Amniotic epithelial cell (primary cell): ENCODE measurements at regions not wholly inside any gene's neighbourhood (a gene's known extent, or its start where the extent isn't known, plus 50 kb on each side); places are given as distances from the start of the nearest gene placed in this dataset.

Source experiments
- DNase-seq: peaks from one replicate; pipeline ENCODE4 v3.0.0-alpha.2; 2010; ENCODE audit warnings: low read depth

DNA sequence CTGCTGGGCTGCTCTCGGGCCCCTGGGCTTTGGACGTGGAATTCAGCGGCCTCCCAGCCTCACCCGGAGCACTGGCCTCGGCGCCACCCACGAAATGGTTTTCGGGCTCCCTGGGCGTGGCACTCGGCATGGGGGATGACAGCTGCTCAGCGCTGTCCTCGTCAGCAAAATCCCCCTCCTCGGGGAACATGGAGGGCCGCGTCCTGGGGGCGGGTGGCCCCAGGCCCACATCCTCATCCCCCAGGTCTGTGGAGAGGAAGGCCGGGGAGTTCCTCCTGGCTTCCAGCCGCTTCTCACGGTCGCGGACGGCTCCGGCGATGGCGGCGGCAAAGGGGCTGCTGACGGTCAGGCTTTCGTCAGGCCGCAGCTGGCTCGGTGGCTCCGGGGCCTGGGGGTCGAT, 88.4 kb downstream of the CTTN start:
- no peak for DNase-seq

DNA sequence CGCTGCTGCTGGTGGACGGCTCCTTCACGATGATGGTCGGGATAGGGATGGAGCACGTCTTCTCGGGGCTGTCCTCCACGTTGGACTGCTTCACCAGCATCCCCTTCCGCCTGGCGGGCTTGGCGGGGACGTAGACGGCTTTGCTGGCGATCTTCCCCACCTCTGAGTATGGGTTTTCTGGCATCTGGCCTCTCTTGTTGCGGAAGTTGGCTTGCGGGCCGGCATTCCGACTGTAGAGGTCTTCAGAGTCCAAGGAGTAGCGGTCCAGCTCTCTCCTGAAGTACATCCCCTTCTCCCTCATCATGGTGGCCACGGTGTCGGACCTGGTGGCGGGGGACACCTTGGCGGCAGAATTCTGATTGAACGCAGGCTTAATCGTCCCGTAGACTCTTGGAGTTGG, 88.8 kb downstream of the CTTN start:
- DNase-seq = no peak

DNA sequence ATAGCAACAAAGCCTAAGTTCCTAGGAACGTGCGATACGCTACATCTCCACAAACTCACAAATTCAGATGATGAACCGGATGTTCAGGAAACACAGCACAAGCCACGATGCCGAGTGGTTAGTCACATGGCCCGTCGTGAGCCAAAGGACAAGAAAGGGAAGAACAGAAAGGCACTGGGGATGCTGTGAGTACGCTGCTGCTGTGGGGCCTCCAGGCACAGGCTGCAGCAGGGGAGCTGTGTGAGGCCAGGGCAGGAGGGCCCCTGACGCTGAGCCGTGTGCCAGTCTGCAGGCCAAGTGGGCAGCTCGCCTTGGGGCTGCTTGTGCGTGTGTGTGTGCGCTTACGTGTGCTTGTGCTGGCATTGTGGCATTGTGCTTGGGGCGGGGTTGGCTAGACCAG, 89.4 kb downstream of the CTTN start:
- DNase-seq = no peak

DNA sequence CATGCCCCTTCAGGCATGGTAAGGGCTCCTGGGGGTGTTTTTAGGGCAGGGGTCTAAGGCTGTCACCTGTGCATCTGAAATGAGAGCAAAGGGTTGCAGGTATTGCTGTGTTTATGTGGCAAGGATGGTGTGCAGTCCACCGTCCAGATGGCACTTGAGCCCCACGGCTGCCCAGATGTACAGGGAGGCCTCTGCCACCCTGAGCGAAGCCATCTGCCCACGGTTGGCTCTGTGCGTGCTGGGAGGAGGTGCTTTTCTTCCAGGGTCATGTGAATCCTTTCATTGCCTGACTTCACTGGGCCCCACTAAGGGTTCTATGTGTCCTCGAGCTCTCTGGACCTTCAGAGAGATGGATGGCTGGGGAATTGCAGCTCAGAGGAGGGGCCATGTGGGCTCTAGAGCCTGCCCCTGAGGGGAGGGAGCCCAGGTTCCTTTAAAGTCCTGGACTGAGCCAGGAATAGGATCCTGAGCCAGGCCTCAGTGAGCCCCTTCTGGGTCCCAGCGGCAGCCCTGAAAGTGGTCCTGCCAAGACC, 89.9 kb downstream of the CTTN start:
- no peak for DNase-seq

DNA sequence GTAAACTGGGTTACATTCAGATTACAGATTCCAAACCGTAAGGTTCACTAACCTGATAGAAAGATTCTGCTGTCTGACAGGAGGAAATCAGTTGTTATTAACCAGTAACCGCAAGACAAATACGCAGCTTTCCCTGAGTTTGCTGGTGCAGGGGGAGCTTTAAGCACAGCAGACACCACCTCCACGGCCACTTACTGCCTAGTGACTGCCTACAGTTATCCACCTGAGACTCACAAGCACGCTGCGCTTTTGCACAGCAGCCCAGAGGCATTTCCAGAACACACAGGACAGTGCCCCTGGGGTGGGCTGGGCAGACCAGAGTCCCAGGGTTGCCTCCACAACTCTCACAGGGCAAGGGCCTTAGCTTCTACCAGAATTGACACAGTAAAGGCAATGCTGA, 90.9 kb downstream of the CTTN start:
- DNase-seq = no peak

DNA sequence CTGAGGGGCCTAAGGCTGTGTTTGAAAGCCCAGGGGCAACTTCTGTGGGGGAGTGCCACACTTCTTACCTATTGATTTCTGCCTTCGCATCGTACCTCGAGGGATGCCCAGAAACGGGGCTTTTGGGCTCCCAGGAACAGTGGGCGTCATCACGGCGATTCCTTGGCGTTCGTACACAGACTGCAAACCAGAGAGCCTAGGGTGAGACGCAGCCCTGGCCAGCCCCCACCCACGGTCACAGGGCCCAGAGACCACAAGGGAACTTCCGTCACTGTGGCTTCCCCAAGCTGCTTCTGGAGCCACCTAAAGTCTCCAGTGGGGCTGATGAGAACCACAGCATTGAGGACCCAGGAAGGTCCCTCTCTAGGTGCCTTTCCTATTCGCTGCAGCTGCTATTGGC, 91.9 kb downstream of the CTTN start:
- no peak for DNase-seq

DNA sequence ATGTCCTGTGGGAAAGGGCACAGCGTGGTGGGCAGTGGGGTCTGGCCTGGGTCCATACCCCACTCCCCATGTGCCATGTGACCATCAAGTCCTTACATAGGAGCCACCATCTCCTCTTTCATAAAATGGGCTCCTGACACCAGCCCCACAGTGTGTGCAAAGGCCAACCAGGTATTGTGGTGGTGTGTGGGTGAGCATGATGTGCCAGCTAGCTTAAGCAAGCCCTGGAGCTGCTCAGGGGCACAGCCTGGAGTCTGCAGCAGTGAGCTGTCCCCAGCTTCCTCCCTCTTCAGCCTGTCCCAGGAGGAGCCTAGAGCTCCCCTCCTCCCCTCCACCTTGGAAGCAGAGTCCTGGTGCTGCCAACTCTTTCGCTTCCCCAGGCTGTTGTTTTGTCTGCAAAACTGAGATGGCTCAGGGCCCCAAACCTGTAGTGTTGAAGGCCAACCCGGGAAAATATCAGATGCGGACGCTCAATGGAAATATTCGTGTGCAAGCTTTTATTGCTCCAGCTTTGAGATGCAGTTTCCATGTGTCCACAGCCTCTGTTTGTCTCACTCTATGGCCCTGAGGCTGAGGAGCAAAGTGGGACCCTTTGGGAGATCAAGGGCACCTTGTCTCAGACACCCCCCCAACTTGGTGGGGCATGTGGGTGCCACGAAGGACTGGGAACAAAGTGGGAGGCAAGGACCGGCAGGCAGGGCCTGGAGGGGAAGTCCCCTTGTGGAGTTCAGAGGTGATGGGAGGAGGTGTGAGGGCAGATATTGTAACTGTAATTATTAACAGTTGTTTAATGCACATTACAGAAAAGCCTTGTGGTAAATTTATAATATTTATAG, 92.6 kb downstream of the CTTN start:
- DNase-seq = peak; percentile 10

DNA sequence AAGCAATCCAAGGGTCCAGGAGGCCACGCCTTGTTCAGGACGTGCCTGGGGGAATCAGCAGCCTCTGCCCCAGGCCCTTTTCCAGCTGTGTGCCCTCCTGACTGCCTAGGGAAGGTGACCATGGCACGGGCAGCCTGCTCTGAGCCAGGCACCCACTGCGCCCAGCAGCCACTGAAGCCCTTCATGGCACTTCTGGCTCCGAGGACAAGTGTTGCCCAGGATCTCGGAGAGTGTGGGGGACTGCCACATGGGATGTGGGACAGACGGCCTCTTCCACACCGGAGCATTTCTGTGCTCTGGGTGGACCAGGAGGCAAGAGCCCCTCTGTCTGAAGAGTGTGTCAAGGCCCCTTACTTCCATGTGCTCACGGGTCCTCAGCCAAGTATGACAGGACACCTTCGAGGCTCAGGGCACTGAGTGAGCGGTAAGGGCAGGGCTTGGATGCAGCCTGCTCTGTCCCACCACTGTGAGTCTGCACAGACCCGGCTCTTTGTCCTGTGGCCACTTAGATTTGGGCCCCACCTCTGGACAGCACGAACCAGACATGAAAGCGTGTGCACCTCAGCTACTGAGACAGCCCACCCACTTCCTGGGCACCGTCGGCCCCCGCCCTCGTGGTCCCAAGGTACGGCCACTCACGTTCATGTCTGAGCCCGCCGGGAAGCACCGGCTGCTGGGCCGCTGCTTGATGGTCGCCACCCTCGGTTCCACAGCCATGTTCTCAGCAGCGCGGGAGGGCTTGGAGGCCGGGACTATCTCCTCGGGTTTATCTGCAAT, 93.6 kb downstream of the CTTN start:
- DNase-seq = no peak

DNA sequence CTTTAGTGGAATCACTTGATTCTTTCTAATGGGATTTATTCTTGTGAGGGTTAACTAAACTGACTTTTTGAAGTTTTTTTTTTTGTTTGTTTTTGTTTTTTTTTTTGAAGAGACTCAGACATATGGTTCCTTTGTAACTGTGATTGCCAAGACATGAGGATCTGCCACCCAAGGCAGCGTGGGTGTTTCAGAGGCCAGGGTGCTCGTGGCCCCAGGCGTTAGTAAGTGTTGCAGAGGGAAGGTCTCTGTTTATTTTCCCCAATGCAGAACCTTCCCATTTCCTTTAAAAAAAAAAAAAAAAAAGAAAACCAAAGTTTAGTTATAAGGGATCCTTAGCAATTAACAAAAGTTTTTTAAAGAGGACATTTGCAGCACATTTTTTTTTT, 94.8 kb downstream of the CTTN start:
- no peak for DNase-seq

DNA sequence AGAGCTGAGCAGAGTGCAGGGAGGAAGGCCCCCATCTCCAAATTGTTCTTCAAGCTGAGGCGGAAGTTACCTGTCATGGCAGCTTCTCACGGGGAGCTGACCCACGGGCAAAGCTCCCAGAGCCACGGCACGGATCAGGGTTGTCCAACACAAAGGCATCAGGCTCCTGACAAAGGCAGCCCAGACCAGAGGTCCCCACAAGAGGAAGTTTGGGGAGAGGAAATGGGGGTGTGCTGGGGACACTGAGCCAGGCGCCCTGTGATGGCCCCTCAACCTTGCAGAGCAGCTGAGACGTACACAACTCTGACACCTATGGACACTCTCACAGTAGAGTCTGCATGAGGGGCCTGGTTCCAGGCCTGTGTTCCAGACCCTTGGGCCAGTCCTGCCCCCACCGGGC, 95.6 kb downstream of the CTTN start:
- DNase-seq = no peak

DNA sequence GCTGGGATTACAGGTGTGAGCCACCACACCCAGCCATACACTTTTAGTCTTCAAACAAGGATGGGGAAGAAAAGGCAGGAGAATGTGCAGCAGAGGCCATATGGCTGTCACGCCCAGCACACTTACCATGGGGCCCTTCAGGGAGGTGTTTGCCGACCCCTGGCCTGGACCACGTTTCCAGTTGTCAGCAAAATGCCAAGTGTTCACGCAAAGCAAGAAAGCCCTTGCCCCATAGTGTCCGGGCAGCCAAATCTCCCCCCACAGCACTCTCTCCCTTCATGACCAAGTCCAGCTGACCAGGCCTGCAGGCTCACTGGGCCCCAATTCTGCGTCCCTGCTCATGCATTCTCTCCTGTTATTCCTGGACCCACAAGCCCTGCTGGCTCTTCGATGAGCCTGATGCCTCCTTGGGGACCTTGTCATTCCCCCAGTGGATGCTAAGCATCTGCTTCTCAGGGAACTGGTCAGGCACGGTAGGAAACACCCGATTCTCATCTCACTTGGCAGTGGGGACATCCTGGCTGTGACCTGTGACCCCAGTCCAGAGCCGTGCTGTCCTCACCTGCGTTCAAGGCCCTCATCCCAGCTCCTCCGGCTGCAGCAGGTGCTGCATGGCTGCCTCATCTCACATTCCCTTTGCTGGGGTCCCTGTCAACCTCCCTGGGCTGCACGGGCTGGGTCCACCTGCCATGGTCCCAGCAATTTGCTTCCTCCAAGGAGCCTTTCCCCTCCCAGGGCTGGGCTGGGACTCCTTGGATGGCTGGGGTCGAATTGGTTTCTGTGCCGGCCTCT, 96.4 kb downstream of the CTTN start:
- DNase-seq = no peak

DNA sequence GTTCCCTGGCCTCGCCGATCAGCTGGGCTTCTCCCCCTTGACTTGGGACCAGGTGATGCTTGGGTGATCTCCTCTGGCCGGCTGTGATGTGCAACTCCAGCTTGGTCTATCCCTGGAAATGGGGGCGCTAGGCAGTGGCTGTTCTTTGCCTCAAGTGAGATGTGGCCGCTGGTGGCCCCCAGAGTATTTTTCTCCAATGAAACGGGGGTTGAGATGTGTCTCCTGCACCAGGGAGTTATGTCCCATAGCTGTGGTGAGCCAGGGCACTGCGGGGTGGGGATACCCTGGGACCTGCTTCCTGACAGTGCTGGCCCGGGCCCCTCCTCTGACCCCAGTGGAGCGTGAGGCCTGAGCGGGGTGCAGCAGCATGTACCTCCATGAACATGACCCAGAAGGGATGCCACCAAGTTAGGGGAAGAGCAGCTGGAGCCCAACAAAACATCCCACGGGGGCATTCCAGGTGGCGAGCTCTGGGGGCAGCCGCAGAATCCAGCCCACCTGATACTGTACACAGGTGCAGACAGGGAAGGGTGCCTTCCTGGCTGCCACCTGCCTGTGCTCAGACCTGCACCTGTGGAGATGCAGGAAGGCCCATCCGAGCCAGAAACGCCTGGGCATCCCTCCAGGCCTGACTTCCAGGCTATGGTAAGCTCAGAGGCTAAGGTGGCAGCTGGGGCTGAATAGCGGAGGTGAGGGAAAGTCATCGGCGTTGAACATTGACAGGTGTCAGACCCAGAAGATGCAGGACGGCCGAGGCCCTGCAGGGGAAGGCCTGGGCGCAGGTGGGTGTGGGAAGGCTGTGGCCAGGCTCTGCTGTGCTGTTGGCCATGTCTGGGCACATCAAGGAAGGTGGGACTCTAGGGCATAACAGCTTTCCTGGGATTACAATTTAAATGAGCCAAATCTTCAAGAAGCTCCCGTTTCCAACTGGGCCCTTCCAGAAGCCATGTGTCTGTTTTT, 97.3 kb downstream of the CTTN start:
- DNase-seq = no peak

DNA sequence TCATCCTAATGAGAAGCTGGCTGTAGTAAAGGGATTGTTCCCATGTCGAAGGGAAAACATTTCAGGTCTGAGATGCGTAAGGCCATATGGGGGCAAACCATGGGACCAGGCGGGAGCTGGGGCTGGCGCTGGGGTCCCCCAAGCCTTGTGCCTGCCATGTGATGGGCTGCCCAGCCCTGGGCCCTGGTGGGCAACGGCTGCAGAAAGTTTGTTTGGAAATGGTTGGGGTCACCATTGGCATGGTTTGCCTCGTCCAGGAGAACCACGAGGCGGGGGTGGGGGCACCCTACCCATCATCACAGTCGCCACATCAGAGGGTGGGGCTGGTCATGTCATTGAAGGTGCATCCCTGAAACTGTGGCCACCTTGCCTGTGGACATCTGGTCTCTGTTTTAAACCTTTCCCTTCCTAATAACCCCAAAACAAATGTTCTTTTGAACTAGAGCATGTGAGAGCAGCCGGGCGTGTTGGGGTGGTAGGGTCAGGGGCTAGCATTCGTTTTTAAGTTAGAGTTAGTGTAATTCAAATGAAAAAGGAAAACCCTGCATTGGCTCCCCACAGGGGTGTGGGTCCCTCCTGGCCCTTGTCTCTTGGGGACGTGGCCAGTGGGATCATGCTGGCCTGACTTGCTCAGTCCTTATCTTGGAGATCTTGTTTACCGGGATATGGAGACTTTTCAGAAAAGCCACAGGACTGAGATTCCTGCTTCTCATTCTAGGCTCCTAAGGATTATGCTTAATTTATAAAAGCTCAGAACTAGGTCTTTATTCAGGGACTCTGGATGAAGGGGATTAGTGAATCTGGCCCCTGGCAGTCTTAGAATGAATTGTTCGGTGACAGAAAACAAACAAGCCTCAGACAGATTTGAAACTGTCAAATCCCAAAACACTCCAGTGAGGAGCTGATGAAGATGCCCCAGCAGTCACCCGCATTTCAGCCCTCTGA, 98.5 kb downstream of the CTTN start:
- DNase-seq = no peak

DNA sequence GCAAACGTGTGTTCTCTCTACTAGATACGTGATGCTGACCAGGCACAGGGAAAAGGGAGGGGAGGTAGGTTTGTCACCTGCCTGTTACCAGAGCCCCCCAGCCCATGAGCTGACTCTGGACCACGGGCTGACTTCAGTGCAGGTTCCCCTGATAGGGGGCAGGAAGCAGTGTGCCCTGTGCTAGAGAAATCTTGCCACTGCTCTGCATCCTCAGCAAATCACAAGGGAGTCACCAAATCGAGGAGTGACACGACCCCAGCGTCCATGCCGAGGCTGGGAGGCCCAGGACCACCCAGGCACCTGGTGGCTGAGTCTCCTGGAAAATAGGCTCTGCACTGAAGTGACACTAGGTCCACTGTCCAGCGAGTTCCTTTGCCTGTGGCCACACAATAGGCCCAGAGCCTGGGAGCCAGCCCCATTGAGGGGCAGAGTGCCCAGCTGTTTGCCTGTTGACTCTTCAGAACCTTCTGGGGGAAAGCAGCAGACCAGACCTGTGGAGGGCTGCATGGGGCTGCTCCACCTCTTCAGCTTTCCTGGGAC, 99.3 kb downstream of the CTTN start:
- DNase-seq = no peak

DNA sequence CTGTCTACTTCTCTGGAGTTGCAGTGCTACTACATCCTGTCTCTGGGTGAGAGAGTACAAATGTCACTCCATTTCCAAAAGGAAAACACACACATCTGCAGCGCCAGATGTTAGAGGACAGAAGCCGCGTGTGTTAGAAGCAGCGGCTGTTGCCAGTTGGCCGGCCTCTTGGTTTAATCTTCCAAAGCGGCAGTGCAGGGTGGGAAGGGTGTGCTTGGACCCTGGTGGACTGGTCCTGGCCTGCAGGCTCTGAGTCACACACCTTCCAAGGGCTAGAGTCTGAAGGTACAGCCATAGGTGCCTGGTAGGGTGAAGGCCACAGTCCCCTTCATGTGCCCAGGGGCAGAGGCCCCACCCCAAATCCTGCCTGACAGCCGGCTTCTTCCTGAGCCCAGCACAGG, 99.8 kb downstream of the CTTN start:
- no peak for DNase-seq

DNA sequence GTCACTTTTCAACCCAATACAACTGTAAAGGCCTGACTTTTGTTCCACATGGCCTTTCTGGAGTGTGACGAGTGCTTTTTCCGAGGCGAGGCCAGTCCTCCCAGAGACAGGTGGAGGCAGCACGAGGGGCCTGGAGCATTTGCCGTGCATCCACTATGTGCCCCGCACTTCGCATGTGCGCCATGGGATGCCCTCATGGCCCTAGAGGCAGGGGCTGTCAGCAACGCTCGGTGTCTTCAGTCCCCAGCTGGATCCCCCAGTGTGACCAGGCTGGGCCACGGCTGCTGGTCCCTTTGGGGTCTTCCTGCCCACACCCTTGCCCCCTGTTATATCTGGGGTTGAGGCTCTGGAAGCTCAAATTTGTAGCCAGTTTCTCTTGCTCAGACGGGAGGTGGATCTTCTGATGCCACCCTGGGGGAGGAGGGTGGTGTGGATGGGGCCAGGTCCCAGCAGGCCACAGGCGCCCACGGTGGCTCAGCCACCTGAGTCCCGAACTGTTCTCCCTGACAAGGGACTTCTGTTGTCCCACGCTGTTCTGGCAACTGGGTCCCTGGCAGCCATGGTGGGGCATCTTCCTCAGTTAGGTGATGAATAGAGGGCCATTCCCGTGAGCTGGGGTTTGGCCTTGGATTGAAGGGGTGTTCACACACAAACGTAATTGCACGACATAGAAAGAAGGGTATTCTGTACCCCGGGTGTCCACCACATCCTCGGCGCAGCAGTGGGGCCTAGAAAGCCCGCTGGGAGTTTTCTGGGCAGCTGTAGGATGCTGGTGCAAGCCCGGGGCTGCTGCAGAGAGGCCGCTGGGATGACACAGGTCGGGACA, 100.9 kb downstream of the CTTN start:
- no peak for DNase-seq

DNA sequence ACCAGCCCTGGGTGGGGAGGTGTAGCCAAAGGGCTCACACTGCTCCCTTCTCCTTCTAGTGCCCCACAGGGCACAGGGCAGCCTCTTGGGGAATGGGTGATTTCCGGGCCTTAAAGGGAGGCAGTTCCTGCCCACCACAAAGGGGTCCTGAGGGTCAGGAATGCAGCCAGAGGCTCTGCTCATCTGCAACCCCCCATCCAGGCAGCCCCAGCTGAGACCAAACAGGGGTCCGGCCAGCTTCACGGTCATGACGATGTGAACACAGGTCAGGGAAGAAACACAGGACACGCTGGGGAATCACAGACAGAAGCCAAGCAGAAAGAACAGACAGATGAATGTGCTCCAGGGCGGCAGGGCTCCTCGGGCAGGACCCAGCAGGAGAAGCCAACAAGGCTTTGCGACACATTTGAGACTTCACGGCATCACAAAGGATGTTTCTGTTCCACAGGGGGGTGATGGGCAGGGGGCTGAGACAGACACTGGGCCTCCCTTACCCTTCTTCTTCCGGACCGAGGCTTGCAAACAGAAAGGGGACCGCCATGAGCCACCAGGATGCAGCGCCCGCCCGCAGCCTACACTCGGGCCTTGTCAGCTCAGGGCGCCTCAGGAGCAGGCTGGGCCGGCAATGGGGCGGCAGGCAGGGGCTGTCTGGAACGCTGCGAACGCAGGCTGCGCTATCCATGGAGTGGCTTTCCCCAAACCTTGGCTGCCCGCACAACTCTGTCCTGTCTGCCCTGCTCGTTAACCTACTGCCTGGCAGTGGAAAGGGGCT, 101.9 kb downstream of the CTTN start:
- no peak for DNase-seq
